ENCODE measurements at regions not wholly inside any gene's neighbourhood (a gene's known extent, or its start where the extent isn't known, plus 50 kb on each side); places are given as distances from the start of the nearest gene placed in this dataset.

DNA sequence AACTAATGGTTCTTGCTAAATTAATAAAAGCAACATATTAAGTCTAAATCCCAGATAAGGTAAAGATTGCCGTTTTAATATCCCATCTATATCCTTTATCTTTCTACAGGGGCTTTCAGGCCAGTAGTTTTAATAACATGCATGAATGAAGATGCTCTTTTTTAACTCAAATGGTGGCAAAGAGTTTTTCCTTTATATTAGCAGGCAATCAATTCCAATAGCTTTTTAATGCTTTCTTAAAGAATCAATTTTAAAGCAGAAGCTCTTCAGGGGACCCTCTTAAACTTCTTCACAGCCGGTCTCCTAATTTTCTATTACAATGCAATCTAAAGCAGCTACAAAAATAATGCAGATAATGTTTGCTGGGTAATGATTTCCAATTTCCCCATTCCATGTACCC is 107.8 kb upstream of the HS3ST5 start:
- no peak for DNase-seq
- H3K27me3 Mint-ChIP-seq (ENCODE audit: low read depth, poor library complexity), result no peaks in the 10 kb centered on the region
- no peaks in the 10 kb centered on the region for H3K36me3 Mint-ChIP-seq (ENCODE audit: low read depth)
- H3K4me3 Mint-ChIP-seq, result no peak overlapping the region
- no peaks in the 10 kb centered on the region for H3K4me1 Mint-ChIP-seq
- TF ChIP-seq, protein P1, sequence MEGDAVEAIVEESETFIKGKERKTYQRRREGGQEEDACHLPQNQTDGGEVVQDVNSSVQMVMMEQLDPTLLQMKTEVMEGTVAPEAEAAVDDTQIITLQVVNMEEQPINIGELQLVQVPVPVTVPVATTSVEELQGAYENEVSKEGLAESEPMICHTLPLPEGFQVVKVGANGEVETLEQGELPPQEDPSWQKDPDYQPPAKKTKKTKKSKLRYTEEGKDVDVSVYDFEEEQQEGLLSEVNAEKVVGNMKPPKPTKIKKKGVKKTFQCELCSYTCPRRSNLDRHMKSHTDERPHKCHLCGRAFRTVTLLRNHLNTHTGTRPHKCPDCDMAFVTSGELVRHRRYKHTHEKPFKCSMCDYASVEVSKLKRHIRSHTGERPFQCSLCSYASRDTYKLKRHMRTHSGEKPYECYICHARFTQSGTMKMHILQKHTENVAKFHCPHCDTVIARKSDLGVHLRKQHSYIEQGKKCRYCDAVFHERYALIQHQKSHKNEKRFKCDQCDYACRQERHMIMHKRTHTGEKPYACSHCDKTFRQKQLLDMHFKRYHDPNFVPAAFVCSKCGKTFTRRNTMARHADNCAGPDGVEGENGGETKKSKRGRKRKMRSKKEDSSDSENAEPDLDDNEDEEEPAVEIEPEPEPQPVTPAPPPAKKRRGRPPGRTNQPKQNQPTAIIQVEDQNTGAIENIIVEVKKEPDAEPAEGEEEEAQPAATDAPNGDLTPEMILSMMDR (IDR thresholded peaks at IDR 0.05), result no peak
- H3K27ac Mint-ChIP-seq, result no peak overlapping the region
- no peaks in the 10 kb centered on the region for H3K9me3 Mint-ChIP-seq

DNA sequence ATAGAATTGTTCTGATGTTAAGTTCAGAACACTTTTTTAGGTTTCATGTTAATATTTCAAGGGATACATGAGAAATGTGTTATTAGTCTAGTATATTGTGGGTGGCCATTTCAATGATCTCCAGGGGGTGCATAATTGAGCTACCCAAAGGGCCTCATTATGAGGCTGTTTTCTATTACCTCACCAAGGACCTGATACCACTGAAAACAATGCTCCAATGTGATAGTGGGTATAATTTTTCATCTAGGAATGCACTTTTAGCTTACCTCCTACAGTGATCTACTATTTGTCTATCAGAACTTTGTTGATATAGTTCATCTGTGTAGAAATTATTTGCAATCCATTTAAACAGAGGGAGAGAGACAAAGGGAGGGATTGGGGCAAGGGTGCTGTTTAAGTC is 106.8 kb upstream of the HS3ST5 start:
- TF ChIP-seq, protein P1 (IDR thresholded peaks at IDR 0.05), result no peak
- H3K27me3 Mint-ChIP-seq (ENCODE audit: low read depth, poor library complexity), result no peaks in the 10 kb centered on the region
- H3K27ac Mint-ChIP-seq, result no peak overlapping the region
- H3K9me3 Mint-ChIP-seq, result no peaks in the 10 kb centered on the region
- H3K36me3 Mint-ChIP-seq (ENCODE audit: low read depth), result no peaks in the 10 kb centered on the region
- no peak overlapping the region for H3K4me3 Mint-ChIP-seq
- no peaks in the 10 kb centered on the region for H3K4me1 Mint-ChIP-seq
- no peak for DNase-seq

DNA sequence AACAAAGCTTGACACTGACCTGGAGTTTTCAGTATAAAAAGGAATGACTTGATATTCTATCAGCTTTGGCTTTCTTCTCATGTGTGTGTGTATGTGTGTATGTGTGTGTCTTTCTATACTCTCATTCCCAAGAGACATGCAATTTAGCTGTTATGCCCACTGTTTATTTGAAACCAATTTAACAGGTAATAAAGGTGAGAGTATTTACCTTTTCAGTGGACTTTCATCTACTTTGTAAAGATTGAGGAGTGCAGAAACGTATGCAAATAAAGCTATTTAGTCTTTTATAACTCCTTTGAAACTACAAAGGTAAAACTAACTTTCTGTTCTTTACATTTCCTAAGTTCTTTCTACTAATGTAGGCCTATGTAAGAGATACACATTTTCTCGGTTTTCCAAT is 103.5 kb upstream of the HS3ST5 start:
- Mint-ChIP-seq H3K4me1 (no peaks in the 10 kb centered on the region), H3K27ac (no peak overlapping the region), H3K4me3 (no peak overlapping the region), H3K36me3 (ENCODE audit: low read depth) (no peaks in the 10 kb centered on the region), H3K9me3 (no peaks in the 10 kb centered on the region), H3K27me3 (ENCODE audit: low read depth, poor library complexity) (no peaks in the 10 kb centered on the region)
- TF ChIP-seq, protein P1 (IDR thresholded peaks at IDR 0.05), result no peak
- no peak for DNase-seq

DNA sequence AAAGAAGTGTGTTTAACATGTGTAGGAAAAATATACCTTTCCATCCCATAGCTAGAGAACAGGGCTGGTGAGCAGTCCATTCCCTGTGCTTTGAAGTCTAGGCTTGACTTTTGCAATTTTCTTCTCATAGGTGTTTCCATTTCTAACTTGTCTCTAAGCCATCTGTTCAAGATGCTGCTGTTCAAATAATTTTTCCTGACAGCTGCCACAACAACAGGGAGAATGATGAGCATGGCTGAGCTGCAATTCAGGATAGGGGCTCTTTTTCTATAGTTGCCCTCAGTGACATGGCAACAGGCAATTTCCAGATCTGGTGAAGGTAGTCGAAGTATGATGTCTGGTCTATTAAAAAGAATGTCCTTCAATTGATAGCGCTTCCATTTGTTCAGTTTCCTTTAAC is 103.0 kb upstream of the HS3ST5 start:
- Mint-ChIP-seq H3K9me3 (no peaks in the 10 kb centered on the region), H3K36me3 (ENCODE audit: low read depth) (no peaks in the 10 kb centered on the region), H3K27ac (no peak overlapping the region), H3K27me3 (ENCODE audit: low read depth, poor library complexity) (no peaks in the 10 kb centered on the region), H3K4me3 (no peak overlapping the region), H3K4me1 (no peaks in the 10 kb centered on the region)
- TF ChIP-seq, protein P1 (IDR thresholded peaks at IDR 0.05), result no peak
- DNase-seq, result no peak

DNA sequence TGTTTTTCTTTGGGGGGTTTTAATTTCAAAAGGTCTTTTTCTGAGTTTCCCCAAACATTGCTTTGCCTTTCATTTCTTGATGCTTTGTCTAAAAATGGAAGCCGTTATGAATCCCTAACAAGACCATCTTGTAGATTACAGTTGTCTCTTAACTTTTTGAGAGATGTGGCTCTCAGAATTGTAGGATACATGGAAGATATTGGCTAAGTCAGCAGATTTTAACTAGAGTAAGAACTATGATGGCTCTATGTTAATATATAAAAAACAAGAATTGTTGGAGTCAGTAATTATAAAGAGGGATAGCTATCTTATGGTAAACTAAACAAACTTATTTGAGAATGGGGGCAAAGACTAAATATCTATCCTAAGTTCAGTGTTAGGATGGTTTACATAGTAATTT is 96.6 kb upstream of the HS3ST5 start:
- H3K4me1 Mint-ChIP-seq, result no peaks in the 10 kb centered on the region
- no peak overlapping the region for H3K27ac Mint-ChIP-seq
- no peak overlapping the region for H3K4me3 Mint-ChIP-seq
- DNase-seq, result no peak
- H3K27me3 Mint-ChIP-seq (ENCODE audit: low read depth, poor library complexity), result peaks cover 6% of the 10 kb centered on the region
- no peaks in the 10 kb centered on the region for H3K36me3 Mint-ChIP-seq (ENCODE audit: low read depth)
- TF ChIP-seq, protein P1 (IDR thresholded peaks at IDR 0.05), result no peak
- H3K9me3 Mint-ChIP-seq, result no peaks in the 10 kb centered on the region

DNA sequence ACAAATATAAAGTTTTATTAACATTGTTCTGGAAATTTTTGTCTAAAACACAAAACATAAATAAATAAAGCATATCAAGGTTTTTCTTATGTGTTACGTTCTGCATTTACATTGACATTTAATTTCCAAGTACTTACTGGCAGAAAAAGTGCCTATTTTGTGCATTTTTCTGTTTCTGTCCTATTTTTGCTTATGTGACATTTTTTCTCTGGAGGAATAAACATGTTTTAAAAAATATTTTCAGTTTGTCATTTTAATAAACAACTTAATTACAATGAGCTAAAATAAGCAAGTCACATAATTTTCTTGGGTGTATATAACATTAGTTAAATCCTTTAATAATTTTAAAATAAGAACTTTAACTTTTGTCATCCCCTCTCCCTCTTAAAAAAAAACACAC is 94.4 kb upstream of the HS3ST5 start:
- H3K4me1 Mint-ChIP-seq, result peaks cover 6% of the 10 kb centered on the region
- no peak overlapping the region for H3K4me3 Mint-ChIP-seq
- no peaks in the 10 kb centered on the region for H3K9me3 Mint-ChIP-seq
- TF ChIP-seq, protein P1 (IDR thresholded peaks at IDR 0.05), result no peak
- H3K36me3 Mint-ChIP-seq (ENCODE audit: low read depth), result no peaks in the 10 kb centered on the region
- peaks cover 6% of the 10 kb centered on the region for H3K27me3 Mint-ChIP-seq (ENCODE audit: low read depth, poor library complexity)
- H3K27ac Mint-ChIP-seq, result no peak overlapping the region
- no peak for DNase-seq
